ENCODE measurements at regions not wholly inside any gene's neighbourhood (a gene's known extent, or its start where the extent isn't known, plus 50 kb on each side); places are given as distances from the start of the nearest gene placed in this dataset.
A peak's percentile ranks its signal among the peaks of the same experiment; 100 is the strongest.
"Not testable (repeated sequence)": the region's sequence is repeated elsewhere in the genome, so short reads cannot be mapped to it uniquely, and the experiment has no call there.

DNA sequence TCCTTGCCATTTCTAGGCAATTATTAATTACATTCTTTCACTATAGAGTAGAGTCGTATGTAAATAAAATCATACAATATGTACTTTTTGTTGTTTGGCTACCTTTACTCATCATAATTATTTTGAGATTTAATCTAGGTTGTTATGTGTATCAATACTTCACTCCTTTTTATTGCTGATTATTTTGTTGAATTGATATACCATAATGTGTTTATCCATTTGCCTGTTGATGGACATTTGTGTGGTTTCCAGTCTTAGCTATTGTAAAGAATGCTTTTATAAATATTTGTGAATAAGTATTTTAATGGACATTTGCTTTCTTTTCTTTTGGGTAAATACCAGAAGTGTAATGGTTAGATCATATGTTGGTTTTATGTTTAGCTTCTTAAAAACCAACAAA lies 174.0 kb downstream of the RAMP3 start:
- H3K79me2 ChIP-seq (ENCODE audit: control insufficient read depth, insufficient read depth, low read length): no peaks in the 10 kb centered on the region
- TF ChIP-seq, protein P1, sequence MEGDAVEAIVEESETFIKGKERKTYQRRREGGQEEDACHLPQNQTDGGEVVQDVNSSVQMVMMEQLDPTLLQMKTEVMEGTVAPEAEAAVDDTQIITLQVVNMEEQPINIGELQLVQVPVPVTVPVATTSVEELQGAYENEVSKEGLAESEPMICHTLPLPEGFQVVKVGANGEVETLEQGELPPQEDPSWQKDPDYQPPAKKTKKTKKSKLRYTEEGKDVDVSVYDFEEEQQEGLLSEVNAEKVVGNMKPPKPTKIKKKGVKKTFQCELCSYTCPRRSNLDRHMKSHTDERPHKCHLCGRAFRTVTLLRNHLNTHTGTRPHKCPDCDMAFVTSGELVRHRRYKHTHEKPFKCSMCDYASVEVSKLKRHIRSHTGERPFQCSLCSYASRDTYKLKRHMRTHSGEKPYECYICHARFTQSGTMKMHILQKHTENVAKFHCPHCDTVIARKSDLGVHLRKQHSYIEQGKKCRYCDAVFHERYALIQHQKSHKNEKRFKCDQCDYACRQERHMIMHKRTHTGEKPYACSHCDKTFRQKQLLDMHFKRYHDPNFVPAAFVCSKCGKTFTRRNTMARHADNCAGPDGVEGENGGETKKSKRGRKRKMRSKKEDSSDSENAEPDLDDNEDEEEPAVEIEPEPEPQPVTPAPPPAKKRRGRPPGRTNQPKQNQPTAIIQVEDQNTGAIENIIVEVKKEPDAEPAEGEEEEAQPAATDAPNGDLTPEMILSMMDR (conservative IDR thresholded peaks at IDR 0.05 in 1 of 2, IDR thresholded peaks at IDR 0.05 in 1 of 2; ENCODE audit: low read depth in 1 of 2, low read length in 2 of 2): no peak
- TF ChIP-seq EZH2 (IDR thresholded peaks at IDR 0.05; ENCODE audit: low read length, missing control alignments): no peak
- H3K27me3 ChIP-seq (ENCODE audit: control insufficient read depth, insufficient read depth, low read length): no peaks in the 10 kb centered on the region
- no peak overlapping the region for H3K4me3 ChIP-seq (replicated peaks in 1 of 4; ENCODE audit: control extremely low read depth in 1 of 4, insufficient read depth in 1 of 4, low read depth in 3 of 4, low read length in 4 of 4)
- no peak overlapping the region for H3K9ac ChIP-seq (ENCODE audit: insufficient read depth, low read length)
- H2AFZ ChIP-seq (ENCODE audit: low read length): no peak overlapping the region
- H3K36me3 ChIP-seq (ENCODE audit: control insufficient read depth, insufficient read depth, low read length): no peaks in the 10 kb centered on the region
- DNase-seq (ENCODE audit: low read depth in 2 of 2): no peak
- no peaks in the 10 kb centered on the region for H3K9me3 ChIP-seq (ENCODE audit: control insufficient read depth, insufficient read depth, low read depth, low read length)
- no peak overlapping the region for H3K27ac ChIP-seq (ENCODE audit: insufficient read depth, low read length)
- H4K20me1 ChIP-seq (ENCODE audit: control insufficient read depth, extremely low read depth, insufficient read depth, low read length): no peaks in the 10 kb centered on the region
- no peak overlapping the region for H3K4me2 ChIP-seq (ENCODE audit: extremely low read depth, insufficient read depth, low read length)
- H3K4me1 ChIP-seq (ENCODE audit: control insufficient read depth, extremely low read depth, insufficient read depth, low read length): no peaks in the 10 kb centered on the region

DNA sequence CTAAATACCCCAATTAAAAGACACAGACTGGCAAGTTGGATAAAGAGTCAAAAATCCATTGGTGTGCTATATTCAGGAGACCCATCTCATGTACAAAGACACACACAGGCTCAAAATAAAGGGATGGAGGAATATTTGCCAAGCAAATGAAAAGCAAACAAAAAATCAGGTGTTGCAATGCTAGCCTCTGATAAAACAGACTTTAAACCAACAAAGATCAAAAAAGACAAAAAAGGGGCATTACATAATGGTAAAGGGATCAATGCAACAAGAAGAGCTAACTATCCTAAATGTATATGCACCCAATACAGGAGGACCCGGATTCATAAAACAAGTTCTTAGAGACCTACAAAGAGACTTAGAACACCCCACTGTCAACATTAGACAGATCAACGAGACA lies 177.4 kb downstream of the RAMP3 start:
- H3K4me1 ChIP-seq (ENCODE audit: control insufficient read depth, extremely low read depth, insufficient read depth, low read length); H3K4me2 ChIP-seq (ENCODE audit: extremely low read depth, insufficient read depth, low read length); H3K9me3 ChIP-seq (ENCODE audit: control insufficient read depth, insufficient read depth, low read depth, low read length); H4K20me1 ChIP-seq (ENCODE audit: control insufficient read depth, extremely low read depth, insufficient read depth, low read length); H3K27ac ChIP-seq (ENCODE audit: insufficient read depth, low read length); H3K4me3 ChIP-seq (replicated peaks in 1 of 4; ENCODE audit: control extremely low read depth in 1 of 4, insufficient read depth in 1 of 4, low read depth in 3 of 4, low read length in 4 of 4); H3K9ac ChIP-seq (ENCODE audit: insufficient read depth, low read length); H3K79me2 ChIP-seq (ENCODE audit: control insufficient read depth, insufficient read depth, low read length); H3K36me3 ChIP-seq (ENCODE audit: control insufficient read depth, insufficient read depth, low read length); H3K27me3 ChIP-seq (ENCODE audit: control insufficient read depth, insufficient read depth, low read length); H2AFZ ChIP-seq (ENCODE audit: low read length); DNase-seq (ENCODE audit: low read depth in 2 of 2): not testable (repeated sequence)

DNA sequence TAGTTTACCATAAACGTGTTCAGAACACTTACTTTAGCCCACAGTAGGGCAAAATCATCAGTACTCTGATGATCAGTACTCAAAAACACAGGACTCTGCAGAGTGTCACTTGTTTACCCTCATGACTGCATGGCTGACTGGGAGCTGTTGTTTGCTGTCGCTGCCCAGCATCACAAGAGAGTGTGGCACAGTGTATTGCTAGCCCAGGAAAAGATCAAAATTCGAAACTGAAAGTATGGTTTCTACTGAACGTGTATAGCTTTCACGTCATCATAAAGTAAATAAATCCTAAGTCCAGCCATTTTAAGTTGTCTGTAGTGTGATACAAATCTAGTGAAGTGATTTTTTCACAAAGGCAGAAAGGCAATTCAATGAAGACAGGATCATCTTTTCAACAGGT lies 184.6 kb downstream of the RAMP3 start:
- H3K4me1 ChIP-seq (ENCODE audit: control insufficient read depth, extremely low read depth, insufficient read depth, low read length): no peaks in the 10 kb centered on the region
- no peaks in the 10 kb centered on the region for H3K9me3 ChIP-seq (ENCODE audit: control insufficient read depth, insufficient read depth, low read depth, low read length)
- H2AFZ ChIP-seq (ENCODE audit: low read length): no peak overlapping the region
- no peak overlapping the region for H3K27ac ChIP-seq (ENCODE audit: insufficient read depth, low read length)
- H3K4me3 ChIP-seq (replicated peaks in 1 of 4; ENCODE audit: control extremely low read depth in 1 of 4, insufficient read depth in 1 of 4, low read depth in 3 of 4, low read length in 4 of 4): peak overlapping the region in 1 of 4 experiments; percentile 20
- no peak for DNase-seq (ENCODE audit: low read depth in 2 of 2)
- H3K79me2 ChIP-seq (ENCODE audit: control insufficient read depth, insufficient read depth, low read length): no peaks in the 10 kb centered on the region
- no peaks in the 10 kb centered on the region for H3K27me3 ChIP-seq (ENCODE audit: control insufficient read depth, insufficient read depth, low read length)
- H4K20me1 ChIP-seq (ENCODE audit: control insufficient read depth, extremely low read depth, insufficient read depth, low read length): no peaks in the 10 kb centered on the region
- no peaks in the 10 kb centered on the region for H3K36me3 ChIP-seq (ENCODE audit: control insufficient read depth, insufficient read depth, low read length)
- TF ChIP-seq, protein P1 (conservative IDR thresholded peaks at IDR 0.05 in 1 of 2, IDR thresholded peaks at IDR 0.05 in 1 of 2; ENCODE audit: low read depth in 1 of 2, low read length in 2 of 2): no peak
- TF ChIP-seq EZH2 (IDR thresholded peaks at IDR 0.05; ENCODE audit: low read length, missing control alignments): no peak
- no peak overlapping the region for H3K9ac ChIP-seq (ENCODE audit: insufficient read depth, low read length)
- H3K4me2 ChIP-seq (ENCODE audit: extremely low read depth, insufficient read depth, low read length): peak overlapping the region; percentile 15

Measured in fibroblast of lung (primary cell).